ENCODE measurements at regions not wholly inside any gene's neighbourhood (a gene's known extent, or its start where the extent isn't known, plus 50 kb on each side); places are given as distances from the start of the nearest gene placed in this dataset.

DNA sequence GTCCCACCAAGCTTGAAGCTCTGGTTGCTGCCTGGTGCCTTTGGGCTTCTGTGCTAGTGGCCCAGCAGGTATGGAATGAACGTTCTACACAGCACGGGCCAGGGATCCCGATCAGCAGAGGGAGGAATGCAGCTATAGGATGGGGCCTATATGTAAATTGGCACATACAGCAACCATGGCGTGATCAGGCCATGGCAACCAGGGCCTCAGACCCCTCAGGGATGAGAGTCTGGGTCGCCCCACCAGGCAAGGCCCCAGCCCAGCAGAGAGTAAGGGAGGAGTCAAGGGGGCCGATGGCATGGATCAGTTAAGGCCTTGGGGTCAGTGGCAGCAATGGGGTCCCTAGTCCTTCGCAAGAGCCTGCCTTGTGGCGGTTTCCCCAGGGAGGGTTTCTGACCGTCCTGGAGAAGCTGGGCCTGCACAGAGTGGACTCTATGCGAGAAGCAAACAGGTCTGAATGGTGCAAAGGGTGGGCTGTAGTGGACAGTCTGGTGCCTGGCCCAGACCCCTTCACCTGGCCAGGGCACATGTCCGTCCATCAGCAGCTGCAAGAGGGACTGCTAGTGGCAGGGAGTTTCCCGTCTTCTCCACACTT lies 98.2 kb upstream of the SLC22A11 start:
- no peak for DNase-seq

GRCh38 chr11:64458997-64459396 lies 96.7 kb upstream of the SLC22A11 start:
- no peak for DNase-seq

DNA sequence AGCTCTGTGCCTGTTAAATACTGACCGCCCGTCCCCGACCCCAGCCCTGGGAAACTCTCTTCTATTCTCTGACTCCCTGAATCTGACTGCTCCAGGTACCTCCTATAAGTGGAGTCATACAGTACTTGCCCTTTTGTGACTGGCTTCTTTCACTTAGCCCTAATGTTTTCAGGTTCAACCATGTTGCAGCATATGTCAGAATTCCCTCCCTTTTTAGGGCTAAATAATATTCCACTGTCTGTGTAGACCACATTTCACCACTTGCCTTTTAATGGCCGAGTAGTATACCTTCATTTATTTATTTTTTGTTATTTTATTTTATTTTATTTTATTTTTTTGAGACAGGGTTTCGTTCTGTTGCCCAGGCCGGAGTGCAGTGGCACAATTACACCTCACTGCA lies 96.1 kb upstream of the SLC22A11 start:
- no peak for DNase-seq

- no peak for DNase-seq
Observed at GRCh38 chr11:64461081-64461480, 94.7 kb upstream of the SLC22A11 start.

DNA sequence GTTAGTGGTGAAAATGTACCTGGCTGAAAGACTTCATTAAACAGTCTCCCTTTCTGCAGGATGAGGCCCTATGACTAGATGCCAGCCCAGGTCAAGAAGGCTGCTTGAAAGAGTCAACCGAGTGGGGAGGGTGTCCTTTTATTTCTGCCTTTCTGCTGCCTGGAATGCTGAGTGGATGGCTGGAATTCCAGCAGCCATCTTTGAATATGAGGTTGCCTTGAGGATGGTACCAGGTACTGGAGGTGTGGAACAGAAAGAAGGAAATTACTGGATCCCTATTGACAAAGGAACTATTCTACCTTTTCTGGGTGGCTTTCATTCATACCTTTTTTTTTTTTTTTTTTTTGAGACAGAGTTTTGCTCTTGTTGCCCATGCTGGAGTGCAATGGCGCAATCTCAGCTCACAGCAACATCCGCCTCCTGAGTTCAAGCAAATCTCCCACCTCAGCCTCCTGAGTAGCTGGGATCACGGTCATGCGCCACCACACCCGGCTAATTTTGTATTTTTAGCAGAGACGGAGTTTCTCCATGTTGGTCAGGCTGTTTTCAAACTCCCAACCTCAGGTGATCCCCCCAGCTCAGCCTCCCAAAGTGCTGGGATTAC lies 89.5 kb upstream of the SLC22A11 start:
- no peak for DNase-seq

GRCh38 chr11:64469288-64469687 lies 86.5 kb upstream of the SLC22A11 start:
- DNase-seq: no peak

GRCh38 chr11:64472593-64473455 lies 82.9 kb upstream of the SLC22A11 start:
- no peak for DNase-seq

DNA sequence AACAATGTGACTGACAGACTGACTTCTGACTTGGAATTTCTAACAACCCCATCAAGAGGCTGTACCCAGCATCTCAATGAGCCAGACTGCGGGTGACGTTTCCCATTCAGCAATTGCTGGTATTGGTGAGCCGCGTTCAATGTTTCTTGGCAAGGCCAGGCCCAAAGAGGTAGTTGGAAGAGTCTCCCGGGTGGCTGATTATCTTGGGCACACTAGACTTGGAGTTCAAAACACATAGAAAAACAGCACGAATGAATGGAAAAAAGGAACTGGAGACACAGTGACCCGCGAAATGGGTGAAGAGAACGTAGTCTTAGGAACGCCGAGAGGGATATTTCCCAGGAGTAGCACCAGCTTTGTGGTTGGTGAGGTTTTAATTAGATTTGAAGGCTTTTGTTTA lies 81.1 kb upstream of the SLC22A11 start:
- no peak for DNase-seq

DNA sequence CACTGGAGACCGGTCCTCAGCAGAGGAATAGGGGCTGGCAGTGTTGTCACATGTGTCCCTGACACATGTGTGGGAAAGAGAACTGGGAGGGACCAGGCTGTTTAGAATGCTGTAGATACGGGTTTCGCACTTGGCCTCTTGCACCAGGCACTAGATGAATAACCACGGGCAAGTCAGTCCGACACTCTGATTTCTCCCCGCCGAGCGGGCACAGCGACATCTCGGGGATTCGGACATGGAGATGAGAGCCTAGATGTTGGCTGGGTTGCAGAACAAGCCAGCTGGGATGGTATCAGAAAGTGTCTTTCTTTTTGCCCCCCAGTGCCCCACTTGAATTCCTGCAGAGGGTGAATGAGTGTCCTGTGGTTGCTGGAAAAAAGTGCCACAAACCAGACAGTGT lies 80.6 kb upstream of the SLC22A11 start:
- no peak for DNase-seq

DNA sequence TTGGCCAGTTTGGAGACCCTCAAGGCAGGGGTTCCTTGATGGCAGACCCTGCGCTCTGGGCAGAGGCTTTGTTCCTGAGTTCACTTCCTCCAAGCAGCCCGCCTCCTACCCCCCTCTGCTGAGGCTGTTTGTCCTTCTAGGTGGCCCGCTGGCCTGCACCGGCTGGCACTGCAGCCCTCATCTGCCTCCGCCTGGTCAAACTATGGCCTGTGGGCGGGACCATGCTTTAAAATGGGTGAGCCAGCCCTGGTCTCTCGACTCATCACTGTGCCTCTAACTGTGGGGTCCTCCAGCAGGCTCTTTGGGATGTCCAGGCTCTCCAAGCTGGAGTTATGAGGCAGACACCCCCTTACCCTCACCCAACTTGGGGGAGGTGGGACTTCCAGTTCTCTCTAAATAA lies 78.9 kb upstream of the SLC22A11 start:
- DNase-seq: no peak

- no peak for DNase-seq
Observed at GRCh38 chr11:64477675-64478074, 78.1 kb upstream of the SLC22A11 start.

- DNase-seq: no peak
Observed at GRCh38 chr11:64482588-64482987, 73.2 kb upstream of the SLC22A11 start.

- no peak for DNase-seq
Observed at GRCh38 chr11:64484191-64485022, 71.3 kb upstream of the SLC22A11 start.

DNA sequence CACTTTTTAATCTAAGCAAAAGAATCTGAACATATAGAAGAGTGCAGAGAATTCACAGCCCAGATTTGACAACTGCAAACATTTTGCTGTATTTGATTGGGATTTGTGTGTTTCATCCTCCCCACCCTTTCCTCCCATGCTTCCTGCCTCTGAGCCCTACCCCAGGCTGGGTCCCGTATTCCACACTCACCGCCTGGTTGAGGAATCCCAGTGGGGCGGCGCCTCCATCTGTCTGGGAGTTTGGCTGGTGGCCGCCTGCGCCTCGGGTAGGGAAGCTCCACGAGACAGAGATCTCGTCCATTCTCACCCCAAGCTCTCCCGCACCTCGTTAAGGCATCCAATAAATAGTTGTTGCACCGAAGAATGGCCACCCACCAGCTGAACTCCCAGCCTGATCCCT lies 70.7 kb upstream of the SLC22A11 start:
- DNase-seq: no peak

GRCh38 chr11:64489831-64490441 lies 65.8 kb upstream of the SLC22A11 start:
- peak; percentile 54 to 62 for DNase-seq

- DNase-seq: no peak
Observed at GRCh38 chr11:64490562-64491216, 65.1 kb upstream of the SLC22A11 start.

- DNase-seq: peak; percentile 18 to 69
Observed at GRCh38 chr11:64492561-64492960, 63.2 kb upstream of the SLC22A11 start.

DNA sequence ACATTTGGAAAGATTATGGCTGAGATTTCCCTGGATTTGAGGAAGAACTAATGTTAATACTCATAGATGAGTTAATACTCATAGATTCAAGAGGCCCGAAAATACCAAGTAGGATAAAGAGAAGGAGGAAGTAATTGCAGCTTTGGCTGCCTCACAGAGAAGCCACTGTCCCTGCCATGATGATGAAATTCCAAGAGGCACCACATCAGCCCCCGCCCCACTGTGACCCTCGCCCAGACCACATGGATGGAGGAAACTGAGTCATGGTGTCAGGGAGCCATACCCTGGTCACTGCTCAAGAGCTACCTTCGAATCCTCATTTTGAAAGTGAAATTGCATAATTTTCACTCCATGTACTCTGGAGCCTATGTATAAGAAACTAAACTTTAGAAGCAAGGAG lies 57.6 kb upstream of the SLC22A11 start:
- DNase-seq: peak; percentile 59 to 74

- peak; percentile 11 to 32 for DNase-seq
Observed at GRCh38 chr11:64499261-64500004, 56.3 kb upstream of the SLC22A11 start.

DNA sequence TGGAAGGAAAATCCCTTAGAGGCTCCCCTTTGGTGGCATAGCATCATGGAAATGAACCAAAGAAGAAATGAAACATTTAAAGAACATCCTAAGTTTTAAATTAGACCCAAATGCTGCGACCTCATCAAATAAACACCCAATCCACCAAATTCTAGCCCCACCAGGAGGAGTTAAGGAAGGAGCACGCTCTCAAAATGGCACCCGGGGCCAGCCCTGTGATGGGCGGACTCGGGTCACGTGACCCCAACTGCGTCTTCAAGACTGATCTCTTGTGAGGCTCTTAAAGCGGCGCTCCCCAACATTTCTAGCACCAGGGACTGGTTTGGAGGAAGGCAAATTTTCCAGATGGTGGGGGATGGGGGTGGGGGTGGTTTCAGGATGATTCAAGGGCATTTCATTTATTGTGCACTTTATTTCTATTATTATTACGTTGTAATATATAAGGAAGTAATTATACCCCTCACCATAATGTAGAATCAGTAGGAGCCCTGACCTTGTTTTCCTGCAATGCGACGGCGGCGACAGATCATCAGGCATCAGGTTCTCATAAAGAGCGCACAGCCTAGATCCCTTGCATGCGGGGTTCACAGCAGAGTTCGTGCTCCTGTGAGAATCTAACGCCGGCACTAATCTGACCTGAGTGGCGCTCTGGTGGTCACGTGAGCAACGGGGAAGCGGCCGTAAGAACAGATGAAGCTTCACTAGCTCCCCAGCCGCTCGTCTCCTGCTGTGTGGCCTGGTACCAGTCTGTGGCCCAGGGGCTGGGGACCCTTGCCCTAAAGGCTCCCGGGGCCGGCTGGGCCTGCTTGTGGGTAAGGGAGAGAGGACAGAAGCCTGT lies 55.3 kb upstream of the SLC22A11 start:
- DNase-seq: peak; percentile 17 to 21

Data from inflammatory macrophage (primary cell).